Astrocyte (in vitro differentiated cells and primary cell): ENCODE measurements at regions not wholly inside any gene's neighbourhood (a gene's known extent, or its start where the extent isn't known, plus 50 kb on each side); places are given as distances from the start of the nearest gene placed in this dataset.

Source experiments
- DNase-seq: peaks from one replicate; pipeline ENCODE4 v3.0.0-alpha.2; 2010; ENCODE audit warnings: low read depth
- FAIRE-seq: peaks from 2 replicates; lab custom pipeline; 2011; peaks lifted over from hg19 to GRCh38; lab: Jason Lieb, UNC
- H2AFZ ChIP-seq: 2 replicates; pipeline ENCODE4 v1.6.0; 2012; ENCODE audit warnings: low read depth, low read length, inconsistent platforms
- H3K27ac ChIP-seq: 2 replicates; pipeline ENCODE4 v1.5.1; 2011; ENCODE audit warnings: low read depth, low read length, inconsistent platforms
- H3K27me3 ChIP-seq: 2 replicates; pipeline ENCODE4 v1.6.0; 2011; ENCODE audit warnings: low read length, inconsistent platforms; ENCODE audit not compliant: insufficient read depth
- H3K36me3 ChIP-seq: 2 replicates; pipeline ENCODE4 v1.5.1; 2011; ENCODE audit warnings: low read length, inconsistent platforms; ENCODE audit not compliant: insufficient read depth
- H3K4me1 ChIP-seq: 2 replicates; pipeline ENCODE4 v1.5.1; 2011; ENCODE audit warnings: low read length, inconsistent platforms; ENCODE audit not compliant: insufficient read depth
- H3K4me2 ChIP-seq: 2 replicates; pipeline ENCODE4 v1.6.0; 2012; ENCODE audit warnings: low read length, inconsistent platforms
- H3K4me3 ChIP-seq: 2 replicates; pipeline ENCODE4 v1.5.1; 2011; ENCODE audit warnings: low read depth, mild to moderate bottlenecking, low read length, inconsistent platforms; ENCODE audit not compliant: insufficient read depth
- H3K79me2 ChIP-seq: 2 replicates; pipeline ENCODE4 v1.6.0; 2012; ENCODE audit warnings: mild to moderate bottlenecking, low read length, inconsistent platforms; ENCODE audit not compliant: insufficient read depth
- H3K9ac ChIP-seq: 2 replicates; pipeline ENCODE4 v1.6.0; 2012; ENCODE audit warnings: mild to moderate bottlenecking, low read length, inconsistent platforms
- H3K9me3 ChIP-seq: 2 replicates; pipeline ENCODE4 v1.5.1; 2012; ENCODE audit warnings: low read depth, mild to moderate bottlenecking, low read length, inconsistent platforms; ENCODE audit not compliant: insufficient read depth
- H4K20me1 ChIP-seq: 2 replicates; pipeline ENCODE4 v1.6.0; 2012; ENCODE audit warnings: low read length, inconsistent platforms; ENCODE audit not compliant: insufficient read depth
- H3K27ac Mint-ChIP-seq: one replicate; pipeline ENCODE4 v1.8.0; 2021; ENCODE audit warnings: mild to moderate bottlenecking, mixed read lengths; ENCODE audit not compliant: unreplicated experiment
- H3K27me3 Mint-ChIP-seq: one replicate; pipeline ENCODE4 v1.8.0; 2021; ENCODE audit warnings: low read depth, mixed read lengths; ENCODE audit not compliant: unreplicated experiment
- H3K36me3 Mint-ChIP-seq: one replicate; pipeline ENCODE4 v1.8.0; 2021; ENCODE audit warnings: low read depth, mixed read lengths; ENCODE audit not compliant: unreplicated experiment
- H3K4me1 Mint-ChIP-seq: one replicate; pipeline ENCODE4 v1.8.0; 2021; ENCODE audit warnings: low read depth, mixed read lengths; ENCODE audit not compliant: unreplicated experiment
- H3K4me3 Mint-ChIP-seq: one replicate; pipeline ENCODE4 v1.8.0; 2021; ENCODE audit warnings: mild to moderate bottlenecking, moderate library complexity, mixed read lengths; ENCODE audit not compliant: unreplicated experiment
- H3K9me3 Mint-ChIP-seq: one replicate; pipeline ENCODE4 v1.8.0; 2021; ENCODE audit warnings: mild to moderate bottlenecking, mixed read lengths; ENCODE audit not compliant: unreplicated experiment
- EZH2 ChIP-seq: IDR thresholded peaks from 2 replicates; pipeline ENCODE4 v1.6.1; 2012; ENCODE audit warnings: mild to moderate bottlenecking, low read length, inconsistent platforms; ENCODE audit not compliant: insufficient read depth
- TF ChIP-seq, protein P1 (sequence below): IDR thresholded peaks from 2 replicates; pipeline ENCODE4 v1.5.1; 2011; ENCODE audit warnings: low read depth, mild to moderate bottlenecking, inconsistent platforms, low read length, moderate library complexity; ENCODE audit not compliant: insufficient read depth

DNA sequence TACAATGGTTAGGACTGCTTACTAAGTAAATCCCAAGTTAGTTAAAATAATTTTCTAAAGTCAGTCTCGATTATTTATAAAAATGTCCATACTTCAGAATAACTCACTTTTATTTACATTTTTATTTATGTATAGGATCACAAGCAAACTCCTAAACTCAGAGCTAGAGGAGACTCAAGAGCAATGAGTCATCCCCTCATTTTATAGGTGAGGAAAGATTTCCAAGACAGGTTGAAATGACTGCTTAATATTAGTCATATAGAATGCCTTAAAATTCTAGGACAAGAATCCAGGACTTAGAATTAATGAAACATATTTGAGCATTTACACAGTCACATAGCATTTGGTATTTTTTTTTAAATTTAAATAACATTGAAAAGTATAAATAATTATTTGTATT is 983.8 kb downstream of the SI start:
- TF ChIP-seq, protein P1, sequence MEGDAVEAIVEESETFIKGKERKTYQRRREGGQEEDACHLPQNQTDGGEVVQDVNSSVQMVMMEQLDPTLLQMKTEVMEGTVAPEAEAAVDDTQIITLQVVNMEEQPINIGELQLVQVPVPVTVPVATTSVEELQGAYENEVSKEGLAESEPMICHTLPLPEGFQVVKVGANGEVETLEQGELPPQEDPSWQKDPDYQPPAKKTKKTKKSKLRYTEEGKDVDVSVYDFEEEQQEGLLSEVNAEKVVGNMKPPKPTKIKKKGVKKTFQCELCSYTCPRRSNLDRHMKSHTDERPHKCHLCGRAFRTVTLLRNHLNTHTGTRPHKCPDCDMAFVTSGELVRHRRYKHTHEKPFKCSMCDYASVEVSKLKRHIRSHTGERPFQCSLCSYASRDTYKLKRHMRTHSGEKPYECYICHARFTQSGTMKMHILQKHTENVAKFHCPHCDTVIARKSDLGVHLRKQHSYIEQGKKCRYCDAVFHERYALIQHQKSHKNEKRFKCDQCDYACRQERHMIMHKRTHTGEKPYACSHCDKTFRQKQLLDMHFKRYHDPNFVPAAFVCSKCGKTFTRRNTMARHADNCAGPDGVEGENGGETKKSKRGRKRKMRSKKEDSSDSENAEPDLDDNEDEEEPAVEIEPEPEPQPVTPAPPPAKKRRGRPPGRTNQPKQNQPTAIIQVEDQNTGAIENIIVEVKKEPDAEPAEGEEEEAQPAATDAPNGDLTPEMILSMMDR, result no peak
- TF ChIP-seq EZH2, result no peak
- H2AFZ ChIP-seq, result no peak overlapping the region
- no peaks in the 10 kb centered on the region for H3K9me3 ChIP-seq
- no peaks in the 10 kb centered on the region for H3K79me2 ChIP-seq
- no peaks in the 10 kb centered on the region for H4K20me1 ChIP-seq
- Mint-ChIP-seq H3K27me3 (no peaks in the 10 kb centered on the region), H3K9me3 (no peaks in the 10 kb centered on the region), H3K4me1 (no peaks in the 10 kb centered on the region), H3K36me3 (no peaks in the 10 kb centered on the region), H3K27ac (no peak overlapping the region), H3K4me3 (no peak overlapping the region)
- no peak overlapping the region for H3K27ac ChIP-seq
- H3K4me3 ChIP-seq, result no peak overlapping the region
- DNase-seq (no peak), FAIRE-seq (no peak)
- H3K9ac ChIP-seq, result no peak overlapping the region
- H3K36me3 ChIP-seq, result no peaks in the 10 kb centered on the region
- no peak overlapping the region for H3K4me2 ChIP-seq
- no peaks in the 10 kb centered on the region for H3K4me1 ChIP-seq
- H3K27me3 ChIP-seq, result no peaks in the 10 kb centered on the region

DNA sequence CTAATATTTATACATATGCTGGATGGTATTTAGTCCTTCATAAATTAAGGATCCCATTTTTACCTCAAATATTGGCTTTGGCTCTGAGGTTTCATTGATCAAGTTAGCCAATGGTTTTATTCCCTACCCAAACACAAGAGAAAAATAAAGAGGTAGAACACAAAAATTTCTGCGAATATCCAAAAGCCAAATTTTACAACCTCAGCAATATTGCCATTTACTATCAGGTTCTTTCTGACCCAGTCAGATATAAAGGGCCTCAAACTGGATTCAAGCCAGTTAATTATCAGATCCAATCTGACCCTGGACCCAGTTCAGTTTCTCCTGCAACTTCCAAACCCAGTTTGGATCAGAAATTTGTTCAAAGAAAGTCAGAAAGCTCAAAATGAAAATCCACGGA is 998.1 kb downstream of the SI start:
- Mint-ChIP-seq H3K4me1 (no peaks in the 10 kb centered on the region), H3K9me3 (peaks cover 3% of the 10 kb centered on the region), H3K27me3 (no peaks in the 10 kb centered on the region), H3K27ac (no peak overlapping the region), H3K36me3 (peaks cover 2% of the 10 kb centered on the region), H3K4me3 (no peak overlapping the region)
- no peak for FAIRE-seq
- Histone ChIP-seq H3K4me2 (no peak overlapping the region), H3K4me3 (no peak overlapping the region), H3K27me3 (no peaks in the 10 kb centered on the region), H3K79me2 (no peaks in the 10 kb centered on the region), H2AFZ (no peak overlapping the region), H3K4me1 (no peaks in the 10 kb centered on the region), H3K27ac (no peak overlapping the region), H3K9ac (no peak overlapping the region), H4K20me1 (no peaks in the 10 kb centered on the region), H3K36me3 (no peaks in the 10 kb centered on the region), H3K9me3 (no peaks in the 10 kb centered on the region)
- no peak for TF ChIP-seq EZH2
- TF ChIP-seq, protein P1, result no peak
- no peak for DNase-seq

DNA sequence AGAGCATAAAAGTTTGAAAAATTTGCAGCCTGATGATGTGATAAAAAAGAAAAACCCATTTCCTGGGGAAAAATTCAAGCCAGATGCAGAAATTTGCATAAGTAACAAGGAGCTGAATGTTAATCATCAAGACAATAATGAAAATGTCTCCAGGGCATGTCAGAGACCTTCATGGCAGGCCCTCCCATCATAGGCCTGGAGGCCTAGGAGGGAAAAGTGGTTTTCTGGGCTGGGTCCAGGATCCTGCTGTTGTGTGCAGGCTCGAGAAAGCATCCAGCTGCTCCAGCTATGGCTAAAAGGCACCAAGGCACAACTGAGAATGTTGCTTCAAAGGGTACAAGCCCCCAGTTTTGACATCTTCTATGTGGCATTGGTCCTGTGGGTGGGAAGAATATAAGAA is 1014.0 kb downstream of the SI start:
- Histone ChIP-seq H3K9me3 (no peaks in the 10 kb centered on the region), H3K27ac (no peak overlapping the region), H3K4me1 (no peaks in the 10 kb centered on the region), H3K79me2 (no peaks in the 10 kb centered on the region), H2AFZ (no peak overlapping the region), H3K27me3 (no peaks in the 10 kb centered on the region), H3K4me2 (no peak overlapping the region), H3K9ac (no peak overlapping the region), H4K20me1 (no peaks in the 10 kb centered on the region), H3K36me3 (no peaks in the 10 kb centered on the region), H3K4me3 (no peak overlapping the region)
- H3K36me3 Mint-ChIP-seq, result no peaks in the 10 kb centered on the region
- H3K27ac Mint-ChIP-seq, result no peak overlapping the region
- FAIRE-seq (no peak), DNase-seq (no peak)
- H3K9me3 Mint-ChIP-seq, result no peaks in the 10 kb centered on the region
- no peak overlapping the region for H3K4me3 Mint-ChIP-seq
- no peaks in the 10 kb centered on the region for H3K27me3 Mint-ChIP-seq
- TF ChIP-seq, protein P1, result no peak
- no peaks in the 10 kb centered on the region for H3K4me1 Mint-ChIP-seq
